GM12801 (cell line): ENCODE measurements at regions not wholly inside any gene's neighbourhood (a gene's known extent, or its start where the extent isn't known, plus 50 kb on each side); places are given as distances from the start of the nearest gene placed in this dataset.

Experiments used
- TF ChIP-seq, protein P1 (sequence below): IDR thresholded peaks from one replicate; pipeline ENCODE4 v1.5.1; 2011; ENCODE audit warnings: control low read depth; ENCODE audit not compliant: insufficient read length; ENCODE audit errors: extremely low read depth

DNA sequence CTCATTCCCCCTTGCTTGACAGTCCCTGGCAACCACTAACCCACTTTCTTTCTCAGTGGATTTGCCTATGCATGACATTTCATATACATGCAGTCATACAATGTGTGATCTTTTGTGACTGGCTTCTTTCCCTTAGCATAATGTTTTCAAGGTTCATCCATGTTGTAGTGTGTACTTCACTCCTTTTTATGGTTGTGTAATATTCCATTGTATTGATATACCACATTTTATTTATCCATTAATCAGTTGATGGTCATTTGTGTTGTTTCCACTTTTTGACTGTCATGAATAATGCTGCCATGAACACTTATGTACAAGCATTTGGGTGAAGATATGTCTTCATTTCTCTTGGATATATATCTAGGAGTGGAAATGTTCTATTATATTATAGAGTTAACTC is 127.7 kb upstream of the GRIK3 start:
- TF ChIP-seq, protein P1, sequence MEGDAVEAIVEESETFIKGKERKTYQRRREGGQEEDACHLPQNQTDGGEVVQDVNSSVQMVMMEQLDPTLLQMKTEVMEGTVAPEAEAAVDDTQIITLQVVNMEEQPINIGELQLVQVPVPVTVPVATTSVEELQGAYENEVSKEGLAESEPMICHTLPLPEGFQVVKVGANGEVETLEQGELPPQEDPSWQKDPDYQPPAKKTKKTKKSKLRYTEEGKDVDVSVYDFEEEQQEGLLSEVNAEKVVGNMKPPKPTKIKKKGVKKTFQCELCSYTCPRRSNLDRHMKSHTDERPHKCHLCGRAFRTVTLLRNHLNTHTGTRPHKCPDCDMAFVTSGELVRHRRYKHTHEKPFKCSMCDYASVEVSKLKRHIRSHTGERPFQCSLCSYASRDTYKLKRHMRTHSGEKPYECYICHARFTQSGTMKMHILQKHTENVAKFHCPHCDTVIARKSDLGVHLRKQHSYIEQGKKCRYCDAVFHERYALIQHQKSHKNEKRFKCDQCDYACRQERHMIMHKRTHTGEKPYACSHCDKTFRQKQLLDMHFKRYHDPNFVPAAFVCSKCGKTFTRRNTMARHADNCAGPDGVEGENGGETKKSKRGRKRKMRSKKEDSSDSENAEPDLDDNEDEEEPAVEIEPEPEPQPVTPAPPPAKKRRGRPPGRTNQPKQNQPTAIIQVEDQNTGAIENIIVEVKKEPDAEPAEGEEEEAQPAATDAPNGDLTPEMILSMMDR, result no peak

GRCh38 chr1:37166005-37166404 is 131.7 kb upstream of the GRIK3 start:
- TF ChIP-seq, protein P1, result no peak

GRCh38 chr1:37167479-37167878 is 133.2 kb upstream of the GRIK3 start:
- TF ChIP-seq, protein P1, result no peak

- TF ChIP-seq, protein P1, result no peak
Observed at GRCh38 chr1:37169241-37169640, 134.9 kb upstream of the GRIK3 start.

DNA sequence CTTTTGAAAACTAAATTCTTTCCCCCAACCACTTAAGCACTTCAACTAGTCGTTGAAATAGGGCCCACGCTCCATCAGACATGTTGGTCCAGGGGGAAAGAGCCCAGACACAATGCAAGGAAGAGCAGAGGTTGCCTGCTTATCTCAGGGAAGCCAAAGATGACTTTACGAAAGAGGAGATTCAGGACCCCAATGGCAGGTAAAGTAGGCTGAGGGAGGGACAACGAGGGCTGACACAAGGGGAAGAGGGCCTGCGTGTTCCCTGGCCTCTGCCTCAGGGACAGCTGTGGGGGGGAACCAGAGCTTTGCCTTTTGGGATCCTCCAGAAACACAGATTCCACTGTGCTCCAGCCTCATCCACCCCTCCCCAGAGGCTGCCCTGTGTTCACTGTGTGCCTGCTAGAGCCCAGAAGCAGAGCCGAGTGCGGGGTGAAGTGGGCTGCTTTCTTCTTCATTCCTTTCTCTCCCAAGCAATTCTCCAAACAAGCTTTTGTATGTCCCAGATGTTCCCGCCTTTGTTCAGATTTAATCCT is 135.5 kb upstream of the GRIK3 start:
- TF ChIP-seq, protein P1, result no peak

GRCh38 chr1:37171691-37172090 is 137.4 kb upstream of the GRIK3 start:
- TF ChIP-seq, protein P1, result no peak

DNA sequence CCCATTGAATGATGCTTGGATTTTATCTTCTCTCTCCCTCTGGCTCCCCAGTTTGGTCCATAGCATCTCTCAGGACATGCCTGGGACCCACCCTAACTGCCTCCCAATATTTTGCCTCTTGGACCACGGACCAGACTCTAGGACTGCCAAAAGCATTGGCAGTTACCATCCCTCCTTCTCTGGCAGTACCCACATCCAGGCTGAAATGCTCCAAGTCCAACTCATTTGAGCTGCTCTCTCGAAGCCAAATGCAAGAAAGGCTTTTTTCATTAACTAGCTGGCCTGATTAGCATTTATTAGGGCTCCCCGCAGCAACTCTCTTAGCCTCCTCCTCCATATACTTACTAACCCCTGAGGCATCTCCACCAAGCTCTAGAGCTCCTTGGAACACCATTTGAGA is 140.0 kb upstream of the GRIK3 start:
- TF ChIP-seq, protein P1, result no peak
